ENCODE measurements at regions not wholly inside any gene's neighbourhood (a gene's known extent, or its start where the extent isn't known, plus 50 kb on each side); places are given as distances from the start of the nearest gene placed in this dataset.

DNA sequence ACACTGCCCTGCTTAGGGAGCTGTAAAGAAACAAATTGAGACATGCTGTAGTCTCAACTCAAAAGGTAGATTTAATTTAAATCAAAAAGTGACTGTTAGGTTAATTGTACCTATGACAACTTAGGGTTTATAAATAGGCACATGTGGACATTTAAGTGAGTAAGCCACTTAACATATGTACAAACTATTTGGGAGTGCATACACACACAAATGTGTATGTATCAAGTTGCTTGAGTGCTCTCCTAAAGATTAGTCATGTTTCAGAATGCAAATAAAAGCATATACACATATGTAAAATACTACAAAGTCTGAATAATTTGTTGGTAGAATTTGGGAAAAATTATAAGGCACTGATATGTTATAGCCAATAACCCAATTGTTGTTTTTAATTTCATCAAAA, 1435.7 kb downstream of the LRRC4C start:
- Mint-ChIP-seq H3K4me1 (ENCODE audit: low read depth, unreplicated experiment) (no peaks in the 10 kb centered on the region), H3K27me3 (ENCODE audit: low read depth, unreplicated experiment) (peaks cover 2% of the 10 kb centered on the region), H3K9me3 (ENCODE audit: unreplicated experiment) (no peaks in the 10 kb centered on the region), H3K4me3 (ENCODE audit: unreplicated experiment) (no peak overlapping the region), H3K27ac (ENCODE audit: unreplicated experiment) (no peak overlapping the region), H3K36me3 (ENCODE audit: low read depth, unreplicated experiment) (no peaks in the 10 kb centered on the region)
- FAIRE-seq (no peak), DNase-seq (ENCODE audit: low read depth) (no peak)
- Histone ChIP-seq H3K27ac (ENCODE audit: low read depth, low read length) (no peak overlapping the region), H3K36me3 (ENCODE audit: insufficient read depth, low read length) (no peaks in the 10 kb centered on the region), H3K27me3 (ENCODE audit: insufficient read depth, low read length) (no peaks in the 10 kb centered on the region), H3K79me2 (ENCODE audit: insufficient read depth, low read length) (no peaks in the 10 kb centered on the region), H3K4me3 (ENCODE audit: insufficient read depth, low read depth, low read length) (no peak overlapping the region), H3K9ac (ENCODE audit: low read length) (no peak overlapping the region), H3K4me2 (ENCODE audit: low read length) (no peak overlapping the region), H4K20me1 (ENCODE audit: insufficient read depth, low read length) (no peaks in the 10 kb centered on the region), H3K4me1 (ENCODE audit: insufficient read depth, low read length) (no peaks in the 10 kb centered on the region), H2AFZ (ENCODE audit: low read depth, low read length) (no peak overlapping the region), H3K9me3 (ENCODE audit: insufficient read depth, low read depth, low read length) (no peaks in the 10 kb centered on the region)
- TF ChIP-seq EZH2 (IDR thresholded peaks at IDR 0.05; ENCODE audit: insufficient read depth, low read length) = no peak
- TF ChIP-seq, protein P1, sequence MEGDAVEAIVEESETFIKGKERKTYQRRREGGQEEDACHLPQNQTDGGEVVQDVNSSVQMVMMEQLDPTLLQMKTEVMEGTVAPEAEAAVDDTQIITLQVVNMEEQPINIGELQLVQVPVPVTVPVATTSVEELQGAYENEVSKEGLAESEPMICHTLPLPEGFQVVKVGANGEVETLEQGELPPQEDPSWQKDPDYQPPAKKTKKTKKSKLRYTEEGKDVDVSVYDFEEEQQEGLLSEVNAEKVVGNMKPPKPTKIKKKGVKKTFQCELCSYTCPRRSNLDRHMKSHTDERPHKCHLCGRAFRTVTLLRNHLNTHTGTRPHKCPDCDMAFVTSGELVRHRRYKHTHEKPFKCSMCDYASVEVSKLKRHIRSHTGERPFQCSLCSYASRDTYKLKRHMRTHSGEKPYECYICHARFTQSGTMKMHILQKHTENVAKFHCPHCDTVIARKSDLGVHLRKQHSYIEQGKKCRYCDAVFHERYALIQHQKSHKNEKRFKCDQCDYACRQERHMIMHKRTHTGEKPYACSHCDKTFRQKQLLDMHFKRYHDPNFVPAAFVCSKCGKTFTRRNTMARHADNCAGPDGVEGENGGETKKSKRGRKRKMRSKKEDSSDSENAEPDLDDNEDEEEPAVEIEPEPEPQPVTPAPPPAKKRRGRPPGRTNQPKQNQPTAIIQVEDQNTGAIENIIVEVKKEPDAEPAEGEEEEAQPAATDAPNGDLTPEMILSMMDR (IDR thresholded peaks at IDR 0.05; ENCODE audit: insufficient read depth, low read depth, low read length) = no peak

DNA sequence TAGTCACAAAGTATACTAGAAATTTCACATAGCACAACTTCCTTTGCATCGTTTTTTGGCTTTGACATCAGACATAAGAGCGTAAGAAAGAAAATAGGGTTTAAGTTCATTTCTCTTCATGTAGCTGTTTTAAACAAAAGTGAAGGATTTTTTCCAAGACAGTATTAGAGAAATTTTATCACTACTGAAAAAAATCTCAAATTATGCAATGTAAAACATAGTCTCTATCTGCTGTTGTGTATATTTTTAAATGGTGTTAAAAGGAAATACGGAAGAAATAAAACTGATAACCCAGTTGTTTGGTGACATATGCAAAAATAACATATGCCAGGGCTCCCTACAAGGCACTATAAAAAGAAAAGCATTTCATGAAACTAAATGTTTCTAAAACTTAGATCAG, 1449.4 kb downstream of the LRRC4C start:
- no peak for DNase-seq (ENCODE audit: low read depth)
- Histone ChIP-seq H3K9me3 (ENCODE audit: insufficient read depth, low read depth, low read length) (peaks cover 3% of the 10 kb centered on the region), H3K27me3 (ENCODE audit: insufficient read depth, low read length) (no peaks in the 10 kb centered on the region), H3K4me1 (ENCODE audit: insufficient read depth, low read length) (no peaks in the 10 kb centered on the region), H3K4me2 (ENCODE audit: low read length) (no peak overlapping the region), H3K27ac (ENCODE audit: low read depth, low read length) (no peak overlapping the region), H3K9ac (ENCODE audit: low read length) (no peak overlapping the region), H3K79me2 (ENCODE audit: insufficient read depth, low read length) (no peaks in the 10 kb centered on the region), H2AFZ (ENCODE audit: low read depth, low read length) (no peak overlapping the region), H3K36me3 (ENCODE audit: insufficient read depth, low read length) (no peaks in the 10 kb centered on the region), H4K20me1 (ENCODE audit: insufficient read depth, low read length) (no peaks in the 10 kb centered on the region), H3K4me3 (ENCODE audit: insufficient read depth, low read depth, low read length) (no peak overlapping the region)
- no peaks in the 10 kb centered on the region for H3K27me3 Mint-ChIP-seq (ENCODE audit: low read depth, unreplicated experiment)
- H3K36me3 Mint-ChIP-seq (ENCODE audit: low read depth, unreplicated experiment) = no peaks in the 10 kb centered on the region
- H3K4me1 Mint-ChIP-seq (ENCODE audit: low read depth, unreplicated experiment) = no peaks in the 10 kb centered on the region
- no peaks in the 10 kb centered on the region for H3K9me3 Mint-ChIP-seq (ENCODE audit: unreplicated experiment)
- TF ChIP-seq EZH2 (IDR thresholded peaks at IDR 0.05; ENCODE audit: insufficient read depth, low read length) = no peak
- TF ChIP-seq, protein P1 (IDR thresholded peaks at IDR 0.05; ENCODE audit: insufficient read depth, low read depth, low read length) = no peak
- no peak overlapping the region for H3K27ac Mint-ChIP-seq (ENCODE audit: unreplicated experiment)
- no peak overlapping the region for H3K4me3 Mint-ChIP-seq (ENCODE audit: unreplicated experiment)
- no peak for FAIRE-seq

DNA sequence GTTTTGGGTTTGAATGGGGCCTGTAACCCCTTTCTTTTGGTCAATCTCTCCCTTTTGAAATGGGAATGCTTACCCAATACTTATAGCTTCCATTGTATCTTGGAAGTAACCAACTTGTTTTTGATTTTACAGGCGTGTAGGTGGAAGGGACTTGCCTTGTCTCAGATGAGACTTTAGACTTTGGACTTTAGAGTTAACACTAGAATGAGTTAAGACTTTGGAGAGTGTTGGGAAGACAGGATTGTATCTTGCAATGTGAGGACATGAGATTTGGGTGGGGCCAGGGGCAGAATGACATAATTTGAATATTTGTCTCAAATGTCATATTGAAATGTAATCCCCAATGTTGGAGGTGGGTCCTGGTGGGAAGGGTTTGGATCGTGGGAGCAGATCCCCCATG, 1466.9 kb downstream of the LRRC4C start:
- no peaks in the 10 kb centered on the region for H3K36me3 ChIP-seq (ENCODE audit: insufficient read depth, low read length)
- no peak overlapping the region for H3K9ac ChIP-seq (ENCODE audit: low read length)
- DNase-seq (ENCODE audit: low read depth) (no peak), FAIRE-seq (no peak)
- Mint-ChIP-seq H3K27me3 (ENCODE audit: low read depth, unreplicated experiment) (no peaks in the 10 kb centered on the region), H3K9me3 (ENCODE audit: unreplicated experiment) (peaks cover 2% of the 10 kb centered on the region), H3K36me3 (ENCODE audit: low read depth, unreplicated experiment) (no peaks in the 10 kb centered on the region), H3K4me1 (ENCODE audit: low read depth, unreplicated experiment) (peaks cover 4% of the 10 kb centered on the region), H3K27ac (ENCODE audit: unreplicated experiment) (no peak overlapping the region), H3K4me3 (ENCODE audit: unreplicated experiment) (no peak overlapping the region)
- H3K4me1 ChIP-seq (ENCODE audit: insufficient read depth, low read length) = no peaks in the 10 kb centered on the region
- no peaks in the 10 kb centered on the region for H3K79me2 ChIP-seq (ENCODE audit: insufficient read depth, low read length)
- no peak overlapping the region for H3K4me2 ChIP-seq (ENCODE audit: low read length)
- H3K27ac ChIP-seq (ENCODE audit: low read depth, low read length) = no peak overlapping the region
- no peak overlapping the region for H3K4me3 ChIP-seq (ENCODE audit: insufficient read depth, low read depth, low read length)
- no peaks in the 10 kb centered on the region for H3K9me3 ChIP-seq (ENCODE audit: insufficient read depth, low read depth, low read length)
- no peaks in the 10 kb centered on the region for H3K27me3 ChIP-seq (ENCODE audit: insufficient read depth, low read length)
- no peaks in the 10 kb centered on the region for H4K20me1 ChIP-seq (ENCODE audit: insufficient read depth, low read length)
- H2AFZ ChIP-seq (ENCODE audit: low read depth, low read length) = no peak overlapping the region
- TF ChIP-seq, protein P1 (IDR thresholded peaks at IDR 0.05; ENCODE audit: insufficient read depth, low read depth, low read length) = no peak
- TF ChIP-seq EZH2 (IDR thresholded peaks at IDR 0.05; ENCODE audit: insufficient read depth, low read length) = no peak
